Brain microvascular endothelial cell (primary cell): ENCODE measurements at regions not wholly inside any gene's neighbourhood (a gene's known extent, or its start where the extent isn't known, plus 50 kb on each side); places are given as distances from the start of the nearest gene placed in this dataset.

ENCODE experiments used
- DNase-seq: peaks from one replicate; pipeline ENCODE4 v3.0.0-alpha.2; 2020
- H3K27ac ChIP-seq: fragments of 250-450 bp; sonication (Bioruptor Pico); 2 replicates; pipeline ENCODE4 v1.5.1; 2020; ENCODE audit warnings: mild to moderate bottlenecking, moderate library complexity
- H3K27me3 ChIP-seq: fragments of 250-450 bp; sonication (Bioruptor Pico); replicated peaks from 2 replicates; pipeline ENCODE4 v1.5.1; 2020; ENCODE audit warnings: mild to moderate bottlenecking
- H3K36me3 ChIP-seq: fragments of 250-450 bp; sonication (Bioruptor Pico); replicated peaks from 2 replicates; pipeline ENCODE4 v1.5.1; 2020; ENCODE audit warnings: mild to moderate bottlenecking
- H3K4me3 ChIP-seq: 2 replicates; pipeline ENCODE4 v1.5.1; 2011; ENCODE audit warnings: low read depth, mild to moderate bottlenecking, control low read depth, low read length, moderate library complexity
- in situ Hi-C: cut with HindIII; loops from 2 replicates; pipeline ENCODE4 v1.10.0; 2017; ENCODE audit warnings: low sequenced_read_pairs, low pct_ligation_motif_present
- TF ChIP-seq, protein P1 (sequence below): IDR thresholded peaks from 2 replicates; pipeline ENCODE4 v1.5.1; 2011; ENCODE audit warnings: low read depth, mild to moderate bottlenecking, moderate library complexity, low read length, control low read depth, inconsistent platforms; ENCODE audit errors: missing control alignments

GRCh38 chr1:173421789-173422188, 55.3 kb upstream of the PRDX6 start:
- no peaks in the 10 kb centered on the region for H3K27me3 ChIP-seq
- TF ChIP-seq, protein P1, sequence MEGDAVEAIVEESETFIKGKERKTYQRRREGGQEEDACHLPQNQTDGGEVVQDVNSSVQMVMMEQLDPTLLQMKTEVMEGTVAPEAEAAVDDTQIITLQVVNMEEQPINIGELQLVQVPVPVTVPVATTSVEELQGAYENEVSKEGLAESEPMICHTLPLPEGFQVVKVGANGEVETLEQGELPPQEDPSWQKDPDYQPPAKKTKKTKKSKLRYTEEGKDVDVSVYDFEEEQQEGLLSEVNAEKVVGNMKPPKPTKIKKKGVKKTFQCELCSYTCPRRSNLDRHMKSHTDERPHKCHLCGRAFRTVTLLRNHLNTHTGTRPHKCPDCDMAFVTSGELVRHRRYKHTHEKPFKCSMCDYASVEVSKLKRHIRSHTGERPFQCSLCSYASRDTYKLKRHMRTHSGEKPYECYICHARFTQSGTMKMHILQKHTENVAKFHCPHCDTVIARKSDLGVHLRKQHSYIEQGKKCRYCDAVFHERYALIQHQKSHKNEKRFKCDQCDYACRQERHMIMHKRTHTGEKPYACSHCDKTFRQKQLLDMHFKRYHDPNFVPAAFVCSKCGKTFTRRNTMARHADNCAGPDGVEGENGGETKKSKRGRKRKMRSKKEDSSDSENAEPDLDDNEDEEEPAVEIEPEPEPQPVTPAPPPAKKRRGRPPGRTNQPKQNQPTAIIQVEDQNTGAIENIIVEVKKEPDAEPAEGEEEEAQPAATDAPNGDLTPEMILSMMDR = no peak
- no peak overlapping the region for H3K27ac ChIP-seq
- peaks cover 2% of the 10 kb centered on the region for H3K36me3 ChIP-seq
- in situ Hi-C loops = loop anchor here (25.0 kb wide), 1 partner anchor 159 kb away; no protein-coding TSS in a partner anchor
- no peak for DNase-seq
- no peak overlapping the region for H3K4me3 ChIP-seq

- DNase-seq = no peak
- in situ Hi-C loops = loop anchor here (25.0 kb wide), 1 partner anchor 160 kb away; no protein-coding TSS in a partner anchor
- no peak overlapping the region for H3K4me3 ChIP-seq
- no peaks in the 10 kb centered on the region for H3K27me3 ChIP-seq
- H3K27ac ChIP-seq = no peak overlapping the region
- TF ChIP-seq, protein P1 = no peak
- peaks cover 2% of the 10 kb centered on the region for H3K36me3 ChIP-seq
These were observed 54.6 kb upstream of the PRDX6 start for GRCh38 chr1:173422456-173422976.

- Histone ChIP-seq H3K27ac (no peak overlapping the region), H3K36me3 (no peaks in the 10 kb centered on the region), H3K4me3 (no peak overlapping the region), H3K27me3 (no peaks in the 10 kb centered on the region)
- in situ Hi-C loops = loop anchor here (25.0 kb wide), 1 partner anchor 161 kb away; no protein-coding TSS in a partner anchor
- DNase-seq = no peak
- TF ChIP-seq, protein P1 = no peak
These were observed 53.8 kb upstream of the PRDX6 start for GRCh38 chr1:173423291-173423690.

GRCh38 chr1:173424143-173424542, 53.0 kb upstream of the PRDX6 start:
- no peak for DNase-seq
- Histone ChIP-seq H3K27me3 (no peaks in the 10 kb centered on the region), H3K4me3 (no peak overlapping the region), H3K36me3 (no peaks in the 10 kb centered on the region), H3K27ac (no peak overlapping the region)
- TF ChIP-seq, protein P1 = no peak
- in situ Hi-C loops = loop anchor here (25.0 kb wide), 1 partner anchor 162 kb away; no protein-coding TSS in a partner anchor

- H3K4me3 ChIP-seq = no peak overlapping the region
- in situ Hi-C loops = loop anchor here (25.0 kb wide), 1 partner anchor 163 kb away; no protein-coding TSS in a partner anchor
- no peaks in the 10 kb centered on the region for H3K36me3 ChIP-seq
- TF ChIP-seq, protein P1 = no peak
- DNase-seq = no peak
- no peaks in the 10 kb centered on the region for H3K27me3 ChIP-seq
- no peak overlapping the region for H3K27ac ChIP-seq
These were observed 52.2 kb upstream of the PRDX6 start for GRCh38 chr1:173424782-173425407.

- Histone ChIP-seq H3K27me3 (no peaks in the 10 kb centered on the region), H3K4me3 (no peak overlapping the region), H3K36me3 (no peaks in the 10 kb centered on the region), H3K27ac (no peak overlapping the region)
- TF ChIP-seq, protein P1 = no peak
- no peak for DNase-seq
- in situ Hi-C loops = no loop called here
These were observed 51.1 kb upstream of the PRDX6 start for GRCh38 chr1:173426057-173426456.
